GM13977 (cell line): ENCODE measurements at regions not wholly inside any gene's neighbourhood (a gene's known extent, or its start where the extent isn't known, plus 50 kb on each side); places are given as distances from the start of the nearest gene placed in this dataset.

Experiments used
- DNase-seq: peaks from one replicate; pipeline ENCODE4 v3.0.0; 2012; ENCODE audit warnings: low spot score
- CTCF ChIP-seq: IDR thresholded peaks from 2 replicates; pipeline ENCODE4 v1.5.1; 2012; ENCODE audit warnings: mild to moderate bottlenecking, control low read depth; ENCODE audit not compliant: insufficient read depth; ENCODE audit errors: extremely low read depth, missing control alignments
- in situ Hi-C: fragments of 300-500 bp; cut with MboI; formaldehyde crosslinking; loops from one replicate; pipeline ENCODE4 v1.12.0; 2022; ENCODE audit warnings: low sequenced_read_pairs, low pct_unique_long_range_greater_than_20kb, mixed read lengths, inconsistent platforms; ENCODE audit not compliant: unreplicated experiment

- TF ChIP-seq CTCF, result no peak
- no peak for DNase-seq
- in situ Hi-C loops, result no loop called here
Measured at GRCh38 chr15:35141743-35142471, 56.8 kb upstream of the NANOGP8 start.

GRCh38 chr15:35139822-35140221 lies 54.7 kb upstream of the NANOGP8 start:
- in situ Hi-C loops, result no loop called here
- no peak for DNase-seq

GRCh38 chr15:35137190-35137574 lies 52.1 kb upstream of the NANOGP8 start:
- no peak for TF ChIP-seq CTCF
- no peak for DNase-seq
- in situ Hi-C loops, result no loop called here

More at GRCh38 chr15:35139822-35140221, 54.7 kb upstream of the NANOGP8 start:
- no peak for TF ChIP-seq CTCF

- in situ Hi-C loops, result no loop called here
- peak; percentile 36 for DNase-seq
- no peak for TF ChIP-seq CTCF
Measured at GRCh38 chr15:35136321-35137189, 51.5 kb upstream of the NANOGP8 start.
